GM18909 (cell line): ENCODE measurements at regions not wholly inside any gene's neighbourhood (a gene's known extent, or its start where the extent isn't known, plus 50 kb on each side); places are given as distances from the start of the nearest gene placed in this dataset.
"Not testable (repeated sequence)": the region's sequence is repeated elsewhere in the genome, so short reads cannot be mapped to it uniquely, and the experiment has no call there.

Experiments
- ATAC-seq: cut with Tn5 transposase; IDR thresholded peaks from one replicate; pipeline ENCODE4 v1.9.1; 2021; ENCODE audit warnings: mild to moderate bottlenecking; ENCODE audit not compliant: unreplicated experiment, poor library complexity

DNA sequence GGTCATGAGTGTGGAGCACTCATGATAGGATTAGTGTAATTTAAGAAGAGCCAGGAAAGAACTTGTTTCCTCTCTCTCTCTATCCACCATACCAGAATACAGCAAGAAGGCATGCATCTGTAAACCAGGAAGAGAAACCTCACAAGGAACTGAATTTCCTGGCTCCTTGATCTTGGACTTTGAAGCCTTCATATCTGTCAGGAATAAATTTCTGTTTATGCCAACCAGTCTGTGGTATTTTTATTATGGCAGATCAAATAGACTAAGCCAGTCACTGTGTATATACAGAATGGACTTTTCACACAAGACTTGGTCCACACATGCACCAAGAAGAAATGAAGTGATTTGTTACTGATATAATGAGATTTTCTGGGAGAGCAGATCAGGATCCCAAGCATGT, 930.1 kb upstream of the TMEFF2 start:
- ATAC-seq, result no peak

DNA sequence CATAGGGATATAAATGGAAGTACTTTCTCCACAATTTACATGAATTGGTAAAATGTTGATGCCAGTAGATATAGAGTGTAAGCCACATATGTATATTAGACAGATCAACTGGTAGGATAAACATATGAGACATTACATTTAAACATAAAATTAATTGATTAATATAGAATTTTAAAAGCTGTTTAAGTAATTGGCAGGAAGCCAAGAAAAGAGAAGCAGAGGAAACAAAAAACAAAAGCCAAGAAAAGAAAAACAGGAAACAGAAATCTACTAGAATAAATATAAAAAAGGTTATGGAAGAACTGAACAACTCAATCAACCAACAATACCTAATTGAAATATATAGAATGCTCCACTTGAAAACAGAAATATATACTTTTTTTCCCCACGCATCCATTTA, 920.1 kb upstream of the TMEFF2 start:
- ATAC-seq, result no peak

DNA sequence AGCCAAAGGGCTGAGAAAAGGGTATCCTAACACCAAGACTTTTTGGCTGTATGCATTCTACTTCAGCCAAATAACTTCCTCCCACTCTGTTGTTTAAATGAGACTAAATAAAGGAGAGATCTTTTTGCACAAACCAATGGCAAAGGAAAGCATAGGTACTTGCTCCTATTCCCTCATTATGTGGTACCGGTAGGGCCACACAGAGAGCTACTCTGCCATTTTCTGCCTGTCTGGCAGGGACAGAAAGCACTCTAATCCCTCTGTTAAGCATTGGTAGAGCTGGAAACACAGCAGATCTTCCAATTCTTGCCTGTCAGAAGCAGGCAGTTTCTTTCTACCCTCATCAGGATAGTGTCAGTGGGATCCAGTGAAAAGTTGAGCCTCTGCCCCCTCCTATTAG, 918.3 kb upstream of the TMEFF2 start:
- no peak for ATAC-seq

DNA sequence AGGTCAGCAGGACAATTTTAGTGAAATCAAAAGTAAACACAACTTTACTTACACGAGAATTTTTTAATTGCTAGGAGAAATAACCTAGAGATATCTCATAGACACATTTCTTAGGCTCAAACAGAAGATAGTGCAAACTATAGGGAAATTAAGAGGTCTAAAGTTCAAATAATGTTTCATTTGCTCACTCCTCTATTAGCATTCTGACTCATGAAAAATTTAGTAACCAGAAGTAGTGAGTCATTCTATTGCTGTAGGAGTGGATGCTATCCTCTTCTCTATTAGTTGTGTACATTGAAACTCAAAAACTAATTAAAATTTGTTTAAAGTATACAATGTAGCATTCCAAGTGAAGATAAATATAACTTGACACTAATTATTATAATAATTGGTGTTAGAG, 908.3 kb upstream of the TMEFF2 start:
- ATAC-seq, result no peak

DNA sequence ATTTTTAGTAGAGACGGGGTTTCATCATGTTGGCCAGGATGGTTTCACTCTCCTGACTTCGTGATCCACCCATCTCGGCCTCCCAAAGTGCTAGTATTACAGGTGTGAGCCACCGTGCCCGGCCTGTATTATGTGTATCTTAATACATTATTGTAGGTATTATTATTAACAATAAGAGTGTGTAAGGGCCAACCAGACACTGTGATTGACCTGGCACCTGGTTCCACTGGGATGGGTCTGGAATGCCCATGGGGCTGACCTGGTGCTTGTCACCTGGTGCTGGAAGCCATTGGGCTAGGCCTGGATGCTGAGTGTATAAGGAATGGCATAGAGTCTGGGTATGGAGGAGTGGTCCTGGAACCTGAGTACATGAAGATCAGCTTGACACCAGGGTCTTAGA, 906.9 kb upstream of the TMEFF2 start:
- no peak for ATAC-seq

DNA sequence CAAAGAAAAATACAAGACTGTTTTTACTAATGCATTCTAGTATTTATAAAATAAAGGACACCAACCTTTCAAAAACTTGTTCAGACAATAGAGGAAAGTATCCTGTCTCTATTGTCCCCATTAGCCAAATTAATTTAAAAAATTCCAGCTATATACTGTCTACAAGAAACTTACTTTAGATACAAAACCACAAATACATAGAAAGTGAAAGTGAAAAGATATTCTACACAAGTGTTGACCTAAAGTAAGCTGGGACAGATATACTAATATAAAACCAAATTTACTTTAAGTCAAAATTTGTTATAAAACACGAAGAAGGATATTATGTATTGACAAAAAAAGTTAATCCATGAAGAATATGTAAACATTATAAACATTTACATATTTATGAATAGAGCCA, 893.3 kb upstream of the TMEFF2 start:
- ATAC-seq, result no peak

DNA sequence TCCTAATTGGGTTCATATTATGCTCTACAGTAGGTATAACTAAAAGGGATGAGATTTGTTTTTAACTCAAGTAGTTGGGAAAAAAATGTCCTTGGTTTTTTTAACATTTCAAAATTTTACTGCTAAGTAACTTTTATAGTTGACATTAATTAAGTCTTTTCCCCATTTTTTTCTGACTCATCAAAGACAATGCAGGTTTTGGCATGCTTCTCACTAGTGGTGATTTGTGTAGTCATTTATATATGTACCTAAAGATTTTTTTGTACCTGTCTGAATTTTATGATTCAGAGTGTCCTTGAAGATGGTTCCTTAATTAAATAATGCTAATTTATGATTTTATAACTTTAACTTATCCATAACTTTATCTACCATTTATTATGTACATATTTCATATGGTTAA, 882.3 kb upstream of the TMEFF2 start:
- ATAC-seq, result no peak

DNA sequence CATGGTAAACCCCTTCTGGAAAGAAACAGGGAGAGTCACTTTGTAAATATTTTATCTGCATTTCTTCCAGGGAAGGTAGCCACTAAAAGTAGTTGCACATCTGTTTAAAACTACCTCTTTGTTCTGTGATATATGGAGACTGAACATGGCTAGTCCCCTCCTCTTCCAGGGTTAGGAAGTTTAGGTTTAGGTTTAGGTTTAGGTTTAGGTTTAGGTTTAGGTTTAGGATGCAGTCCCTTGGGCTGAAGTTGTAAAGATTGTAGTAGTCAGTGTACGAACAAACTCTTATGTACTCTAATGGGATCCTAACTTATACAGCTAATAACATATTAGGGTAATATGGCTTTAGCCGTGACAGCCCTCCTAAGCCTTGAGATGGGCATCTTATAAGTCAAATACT, 880.2 kb upstream of the TMEFF2 start:
- no peak for ATAC-seq

DNA sequence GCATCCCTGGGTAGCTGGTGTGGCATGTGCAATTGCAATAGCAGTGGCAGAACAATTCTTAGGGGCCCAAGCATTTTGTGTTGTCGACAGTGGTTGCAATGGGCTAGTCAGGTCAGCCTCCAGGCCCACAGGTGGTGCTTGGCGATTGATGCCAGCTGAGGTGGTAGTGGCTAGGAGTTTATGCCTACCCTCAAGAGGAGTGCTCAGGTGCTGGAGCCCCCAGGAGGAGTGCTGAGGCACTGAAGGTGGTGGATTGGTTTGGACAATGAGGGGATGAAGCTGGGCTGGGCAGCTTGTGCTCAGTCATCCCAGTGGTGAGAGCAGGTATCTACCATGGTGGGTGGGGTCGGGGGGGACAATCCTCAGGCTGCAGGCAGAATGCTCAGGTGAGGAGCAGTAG, 877.9 kb upstream of the TMEFF2 start:
- no peak for ATAC-seq

DNA sequence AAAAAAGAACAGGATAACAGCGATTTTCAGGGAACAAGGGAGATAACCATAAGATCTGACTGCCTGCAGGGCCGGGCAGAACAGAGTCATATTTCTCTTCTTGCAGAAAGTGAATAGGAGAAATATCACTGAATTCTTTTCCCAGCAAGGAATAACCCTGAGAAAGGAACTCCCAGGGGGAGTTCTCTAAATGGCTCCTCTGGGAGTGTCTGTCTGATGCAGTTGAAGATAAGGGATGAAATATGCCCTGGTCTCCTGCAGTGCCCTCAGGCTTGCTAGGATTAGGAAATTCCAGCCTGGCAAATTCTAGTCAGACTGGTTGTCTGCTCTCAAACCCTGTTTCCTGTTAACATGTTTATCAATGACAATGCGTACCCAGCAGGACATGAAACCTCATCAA, 830.8 kb upstream of the TMEFF2 start:
- ATAC-seq, result not testable (repeated sequence)

DNA sequence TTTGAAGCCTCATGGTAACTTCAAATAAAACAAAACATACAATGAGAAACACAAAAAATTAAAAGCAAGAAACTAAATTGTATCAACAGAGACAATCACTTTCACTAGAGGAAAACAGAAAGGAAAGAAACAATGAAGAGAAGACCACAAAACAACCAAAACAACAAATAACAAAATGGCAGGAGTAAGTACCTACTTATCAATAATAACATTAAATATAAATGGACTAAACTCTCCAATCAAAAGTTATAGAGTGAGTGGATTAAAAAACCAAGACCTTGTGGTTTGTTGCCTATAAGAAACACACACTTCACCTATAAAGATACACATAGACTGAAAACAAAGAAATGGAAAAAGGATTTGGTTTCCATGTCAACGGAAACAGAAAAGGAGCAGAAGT, 830.1 kb upstream of the TMEFF2 start:
- ATAC-seq, result no peak

DNA sequence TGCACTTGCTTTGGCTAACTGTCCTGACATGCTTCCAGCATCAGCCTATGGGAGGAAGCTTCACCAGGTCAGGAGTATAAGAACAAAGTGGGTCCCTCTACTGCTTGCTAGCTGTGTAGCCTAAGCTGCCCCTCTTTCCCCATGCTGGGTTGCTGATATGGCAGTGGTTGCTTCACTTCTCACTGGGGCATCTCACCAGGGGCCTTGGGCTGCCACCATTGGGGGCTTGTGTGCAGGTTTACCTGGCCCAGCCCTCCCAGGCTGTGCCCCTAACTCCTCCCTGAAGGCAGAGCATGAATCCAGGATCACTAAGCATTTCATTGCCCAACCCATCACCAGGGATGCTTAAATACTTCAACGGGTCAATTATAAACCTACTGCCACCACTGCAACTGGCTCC, 817.1 kb upstream of the TMEFF2 start:
- no peak for ATAC-seq

DNA sequence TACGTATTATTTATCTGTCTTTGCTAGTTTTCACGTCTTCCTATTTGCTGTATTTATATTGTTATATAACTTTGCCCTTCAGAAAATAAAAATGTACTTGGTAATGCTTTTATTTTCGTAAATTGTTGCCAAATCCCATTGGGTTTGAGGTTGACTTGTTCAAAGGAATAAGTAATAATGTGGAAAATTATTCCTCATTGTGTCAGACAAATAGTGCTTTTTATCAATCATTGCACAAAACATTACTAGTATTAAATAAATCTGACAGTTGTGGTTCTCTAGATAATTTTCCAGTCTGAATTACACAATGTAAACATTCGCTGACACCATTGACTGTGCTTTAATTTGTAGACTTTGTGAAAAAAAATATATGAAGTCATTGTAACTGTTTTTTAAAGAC, 798.3 kb upstream of the TMEFF2 start:
- no peak for ATAC-seq

DNA sequence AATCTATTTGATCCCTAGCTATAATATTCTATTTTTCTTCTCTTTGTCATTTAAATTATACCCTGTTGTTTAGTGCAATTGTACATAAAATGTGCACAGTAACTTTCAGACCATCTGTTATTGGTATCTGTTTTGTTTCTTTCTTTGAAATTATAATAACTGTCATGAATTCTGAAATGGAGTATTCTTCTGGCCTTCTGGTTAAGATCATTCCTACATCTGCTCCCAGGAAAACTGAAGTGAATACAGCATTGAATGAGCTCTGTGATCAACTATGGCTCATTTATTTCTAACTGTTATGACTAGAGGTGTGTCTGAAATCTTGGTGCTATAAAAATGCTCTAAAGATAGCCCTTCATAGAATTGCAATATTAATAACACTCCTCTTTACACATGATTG, 788.4 kb upstream of the TMEFF2 start:
- no peak for ATAC-seq

DNA sequence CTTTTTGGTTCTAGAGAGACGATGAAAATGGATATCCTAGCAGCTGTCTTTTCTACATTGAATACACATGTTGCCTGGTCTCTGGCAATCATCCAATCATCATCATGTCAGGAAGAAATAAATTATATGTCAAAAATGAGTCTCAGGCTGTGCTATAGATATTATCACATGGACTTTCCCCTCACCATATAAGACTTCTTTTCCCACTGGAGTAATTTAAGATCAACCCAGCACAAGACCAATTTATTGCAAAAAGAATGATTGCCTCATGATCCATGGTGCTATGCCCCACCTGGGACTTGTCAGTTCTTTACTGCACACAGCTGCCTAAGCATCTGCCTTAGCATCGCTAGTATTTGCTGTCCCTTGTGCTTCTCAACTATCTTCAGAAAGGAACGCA, 783.7 kb upstream of the TMEFF2 start:
- no peak for ATAC-seq

DNA sequence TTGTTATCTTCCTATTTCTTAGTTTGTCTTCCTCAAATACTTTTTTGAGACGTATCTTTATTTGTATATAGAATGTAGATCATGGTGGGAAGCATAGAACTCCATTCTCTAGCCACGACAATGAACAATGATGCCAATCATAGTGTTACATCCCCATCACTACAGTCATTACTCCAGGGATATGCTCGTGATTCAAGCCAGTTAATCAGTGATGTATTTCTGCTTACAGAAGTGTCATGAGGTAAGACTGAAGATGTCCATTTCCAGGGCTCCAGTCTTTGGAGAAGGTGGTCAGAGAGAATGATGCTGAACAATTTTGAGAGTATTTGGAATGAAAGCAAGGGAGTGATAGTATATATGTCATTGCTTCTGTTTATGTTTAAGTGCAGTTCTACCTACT, 777.2 kb upstream of the TMEFF2 start:
- no peak for ATAC-seq

DNA sequence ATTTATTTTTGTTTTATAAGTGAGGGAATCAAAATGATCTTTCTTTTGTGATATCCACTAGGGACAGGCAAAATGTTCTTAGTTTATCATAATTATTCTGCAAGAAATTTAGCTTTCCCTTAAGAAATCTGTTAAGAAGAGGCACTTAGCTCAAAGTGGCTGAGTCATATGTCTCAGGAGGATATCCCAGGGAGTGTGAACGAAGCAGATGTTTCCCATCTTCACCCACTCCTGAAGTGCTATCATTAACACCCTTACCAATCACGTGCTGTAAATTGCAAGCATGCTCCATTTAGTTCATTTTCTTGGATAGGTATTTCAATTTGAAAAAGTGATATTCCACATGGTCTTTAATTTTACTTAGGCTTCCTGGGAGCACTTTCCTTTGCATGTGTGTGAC, 774.3 kb upstream of the TMEFF2 start:
- ATAC-seq, result no peak

DNA sequence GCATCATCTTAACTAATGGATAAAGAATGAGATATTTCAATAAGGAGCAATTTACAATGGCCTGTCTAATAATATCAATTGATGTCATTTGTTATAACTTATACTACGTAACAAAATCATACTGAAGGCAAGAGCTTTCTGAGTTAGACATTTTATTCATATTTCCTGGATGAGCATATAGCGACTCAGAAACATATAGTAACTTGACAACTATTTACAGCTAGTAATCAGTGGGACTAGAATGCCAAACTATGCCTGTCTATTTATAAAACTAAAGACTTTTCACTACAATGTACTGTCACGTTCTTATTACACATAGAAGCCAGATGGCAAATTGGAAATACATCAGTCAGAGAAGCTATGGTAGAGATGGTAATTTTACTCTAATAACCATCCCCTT, 766.2 kb upstream of the TMEFF2 start:
- no peak for ATAC-seq

DNA sequence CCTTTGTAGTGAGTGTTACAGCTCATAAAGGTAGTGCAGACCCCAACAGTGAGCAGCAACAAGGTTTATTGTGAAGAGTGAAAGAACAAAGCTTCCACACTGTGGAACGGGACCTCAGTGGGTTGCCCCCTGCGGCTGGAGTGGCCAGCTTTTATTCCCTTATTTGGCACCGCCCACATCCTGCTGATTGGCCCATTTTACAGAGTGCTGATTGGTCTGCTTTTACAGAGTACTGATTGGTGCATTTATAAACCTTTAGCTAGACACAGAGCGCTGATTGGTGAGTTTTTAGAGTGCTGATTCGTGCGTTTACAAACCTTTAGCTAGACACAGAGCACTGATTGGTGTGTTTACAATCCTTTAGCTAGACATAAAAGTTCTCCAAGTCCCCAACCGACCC, 763.9 kb upstream of the TMEFF2 start:
- not testable (repeated sequence) for ATAC-seq

DNA sequence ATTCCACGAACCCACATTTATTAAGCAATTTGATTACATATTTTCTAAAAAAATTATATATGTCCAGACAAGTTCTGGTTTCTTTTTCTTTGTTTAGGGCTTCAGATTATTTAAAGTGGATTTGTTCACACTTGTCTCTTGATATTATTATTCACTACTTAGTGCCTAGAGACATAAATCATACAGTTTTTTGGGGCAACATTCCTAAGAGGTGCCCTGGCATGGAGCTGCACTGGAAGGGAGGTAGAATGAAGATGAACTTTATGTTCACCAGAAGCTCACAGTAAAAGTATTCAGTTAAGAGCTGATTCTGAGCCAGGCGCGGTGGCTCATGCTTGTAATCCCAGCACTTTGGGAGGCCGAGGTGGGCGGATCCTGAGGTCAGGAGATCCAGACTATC, 762.7 kb upstream of the TMEFF2 start:
- ATAC-seq, result no peak

DNA sequence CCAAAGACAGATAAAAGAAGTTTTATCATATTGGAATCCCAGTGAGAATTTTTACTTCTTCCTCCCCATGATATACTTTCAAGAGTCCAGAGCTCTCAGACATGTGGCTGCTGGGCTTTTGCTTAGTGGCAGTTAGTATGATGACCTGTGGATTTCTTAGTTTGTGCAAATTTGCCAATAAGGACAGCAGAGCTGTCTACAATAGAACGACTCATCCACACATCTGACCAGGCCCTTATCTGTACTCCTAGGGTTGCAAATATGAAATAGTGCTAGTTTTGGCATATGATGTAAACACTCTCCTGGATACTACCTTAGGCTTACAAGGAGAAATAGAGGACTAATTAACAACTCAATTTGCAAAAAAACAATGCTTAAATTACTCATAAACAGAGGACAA, 758.4 kb upstream of the TMEFF2 start:
- ATAC-seq, result no peak

DNA sequence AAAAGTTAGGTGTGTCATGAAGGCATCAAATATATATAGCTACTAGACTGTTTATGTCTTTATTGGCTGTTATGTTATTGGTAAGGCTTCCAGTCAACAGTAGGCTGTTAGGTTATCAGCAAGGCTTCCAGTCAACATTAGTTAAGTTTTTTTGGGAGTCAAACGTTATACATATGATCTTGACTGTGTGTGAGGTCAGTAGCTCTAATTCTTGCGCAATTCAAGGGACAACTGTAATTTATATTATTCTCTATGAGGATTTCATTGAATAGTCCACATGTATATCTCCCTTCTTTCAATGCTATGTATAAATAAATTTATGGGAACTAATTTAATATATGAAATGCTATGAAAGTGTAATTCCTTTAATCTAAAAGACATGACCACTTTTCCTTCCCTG, 757.5 kb upstream of the TMEFF2 start:
- ATAC-seq, result no peak

DNA sequence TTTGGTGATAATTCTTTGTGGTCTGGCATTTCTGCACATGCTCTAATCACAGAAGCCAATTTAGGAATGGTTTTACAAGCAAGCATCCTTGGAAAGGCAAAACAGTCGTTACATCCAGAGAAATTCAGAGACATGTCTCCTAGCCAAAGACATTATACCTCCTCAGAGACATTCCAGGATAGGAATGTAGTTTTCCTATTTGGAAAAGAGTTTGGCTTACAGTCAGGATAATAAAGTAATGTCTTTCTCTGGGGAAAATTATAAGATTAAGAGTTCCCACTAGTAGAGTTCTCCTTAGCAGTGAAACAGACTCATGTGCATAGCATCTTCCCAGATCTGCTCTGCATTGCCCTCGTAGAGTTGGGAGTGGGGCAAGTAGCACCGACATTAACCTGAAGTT, 753.6 kb upstream of the TMEFF2 start:
- ATAC-seq, result no peak

DNA sequence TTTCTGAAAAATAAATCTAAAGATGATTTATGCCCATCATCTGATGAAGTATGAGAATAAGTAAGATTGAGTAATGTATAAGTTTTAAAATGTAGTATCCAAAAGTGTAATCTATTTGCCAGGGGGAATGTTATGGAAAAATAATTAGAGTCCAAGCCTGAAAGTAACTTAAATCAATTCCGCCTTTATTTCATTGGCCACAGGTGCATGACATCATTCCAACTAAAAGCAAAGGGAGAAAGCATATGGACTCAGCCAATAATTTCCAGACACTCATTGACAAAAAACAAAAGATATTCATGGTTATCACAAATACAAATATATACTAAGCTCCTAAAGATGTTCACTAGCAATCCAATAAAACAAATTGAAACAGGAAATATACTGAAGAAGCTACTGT, 752.6 kb upstream of the TMEFF2 start:
- ATAC-seq, result no peak
